ENCODE measurements at regions not wholly inside any gene's neighbourhood (a gene's known extent, or its start where the extent isn't known, plus 50 kb on each side); places are given as distances from the start of the nearest gene placed in this dataset.

GRCh38 chr3:31219131-31219843 is 313.4 kb upstream of the STT3B start:
- H3K4me3 Mint-ChIP-seq (ENCODE audit: low read depth) = no peak overlapping the region
- peaks cover 78% of the 10 kb centered on the region for H3K4me1 Mint-ChIP-seq (ENCODE audit: low read depth)
- H3K9me3 Mint-ChIP-seq = peaks cover 9% of the 10 kb centered on the region
- intact Hi-C loops (cut with micrococcal nuclease) = loop anchor here (2.0 to 5.0 kb wide), 3 partner anchors 112 to 314 kb away; partner anchors contain the start of gene STT3B
- DNase-seq (ENCODE audit: low spot score) = no peak
- H3K27ac Mint-ChIP-seq = peak overlapping the region; percentile 19
- no peaks in the 10 kb centered on the region for H3K27me3 Mint-ChIP-seq (ENCODE audit: low read depth)
- peaks cover 6% of the 10 kb centered on the region for H3K36me3 Mint-ChIP-seq (ENCODE audit: low read depth)

GRCh38 chr3:31220431-31220830 is 312.3 kb upstream of the STT3B start:
- DNase-seq (ENCODE audit: low spot score) = no peak
- H3K4me1 Mint-ChIP-seq (ENCODE audit: low read depth) = peaks cover 72% of the 10 kb centered on the region
- H3K27ac Mint-ChIP-seq = no peak overlapping the region
- H3K4me3 Mint-ChIP-seq (ENCODE audit: low read depth) = no peak overlapping the region
- no peaks in the 10 kb centered on the region for H3K27me3 Mint-ChIP-seq (ENCODE audit: low read depth)
- peaks cover 9% of the 10 kb centered on the region for H3K9me3 Mint-ChIP-seq
- intact Hi-C loops (cut with micrococcal nuclease) = no loop called here
- peaks cover 6% of the 10 kb centered on the region for H3K36me3 Mint-ChIP-seq (ENCODE audit: low read depth)

GRCh38 chr3:31223278-31223677 is 309.4 kb upstream of the STT3B start:
- Mint-ChIP-seq H3K4me3 (ENCODE audit: low read depth) (no peak overlapping the region), H3K27ac (no peak overlapping the region), H3K9me3 (peaks cover 9% of the 10 kb centered on the region), H3K4me1 (ENCODE audit: low read depth) (peaks cover 75% of the 10 kb centered on the region), H3K36me3 (ENCODE audit: low read depth) (peaks cover 9% of the 10 kb centered on the region), H3K27me3 (ENCODE audit: low read depth) (no peaks in the 10 kb centered on the region)
- DNase-seq (ENCODE audit: low spot score) = no peak
- intact Hi-C loops (cut with micrococcal nuclease) = no loop called here

GRCh38 chr3:31224936-31225335 is 307.8 kb upstream of the STT3B start:
- peaks cover 9% of the 10 kb centered on the region for H3K36me3 Mint-ChIP-seq (ENCODE audit: low read depth)
- no peaks in the 10 kb centered on the region for H3K27me3 Mint-ChIP-seq (ENCODE audit: low read depth)
- DNase-seq (ENCODE audit: low spot score) = no peak
- H3K4me3 Mint-ChIP-seq (ENCODE audit: low read depth) = no peak overlapping the region
- H3K4me1 Mint-ChIP-seq (ENCODE audit: low read depth) = peaks cover 71% of the 10 kb centered on the region
- peaks cover 9% of the 10 kb centered on the region for H3K9me3 Mint-ChIP-seq
- intact Hi-C loops (cut with micrococcal nuclease) = loop anchor here (5.0 kb wide), 1 partner anchor 532 kb away; no protein-coding TSS in a partner anchor
- H3K27ac Mint-ChIP-seq = no peak overlapping the region

- no peak for DNase-seq (ENCODE audit: low spot score)
- Mint-ChIP-seq H3K36me3 (ENCODE audit: low read depth) (peaks cover 3% of the 10 kb centered on the region), H3K4me1 (ENCODE audit: low read depth) (peaks cover 69% of the 10 kb centered on the region), H3K4me3 (ENCODE audit: low read depth) (peak overlapping the region; percentile 24), H3K9me3 (peaks cover under 1% of the 10 kb centered on the region), H3K27me3 (ENCODE audit: low read depth) (no peaks in the 10 kb centered on the region), H3K27ac (peak overlapping the region; percentile 64)
- intact Hi-C loops (cut with micrococcal nuclease) = loop anchor here (5.0 kb wide), 1 partner anchor 531 kb away; no protein-coding TSS in a partner anchor
Measured at GRCh38 chr3:31225923-31226322, 306.8 kb upstream of the STT3B start.

GRCh38 chr3:31226346-31226745 is 306.4 kb upstream of the STT3B start:
- intact Hi-C loops (cut with micrococcal nuclease) = loop anchor here (5.0 kb wide), 1 partner anchor 531 kb away; no protein-coding TSS in a partner anchor
- DNase-seq (ENCODE audit: low spot score) = no peak
- Mint-ChIP-seq H3K27ac (peak overlapping the region; percentile 64), H3K36me3 (ENCODE audit: low read depth) (peaks cover 3% of the 10 kb centered on the region), H3K27me3 (ENCODE audit: low read depth) (no peaks in the 10 kb centered on the region), H3K9me3 (no peaks in the 10 kb centered on the region), H3K4me1 (ENCODE audit: low read depth) (peaks cover 72% of the 10 kb centered on the region), H3K4me3 (ENCODE audit: low read depth) (peak overlapping the region; percentile 24)

- peaks cover 3% of the 10 kb centered on the region for H3K36me3 Mint-ChIP-seq (ENCODE audit: low read depth)
- H3K9me3 Mint-ChIP-seq = no peaks in the 10 kb centered on the region
- no peak overlapping the region for H3K4me3 Mint-ChIP-seq (ENCODE audit: low read depth)
- H3K27me3 Mint-ChIP-seq (ENCODE audit: low read depth) = no peaks in the 10 kb centered on the region
- H3K4me1 Mint-ChIP-seq (ENCODE audit: low read depth) = peaks cover 74% of the 10 kb centered on the region
- intact Hi-C loops (cut with micrococcal nuclease) = loop anchor here (5.0 kb wide), 1 partner anchor 530 kb away; no protein-coding TSS in a partner anchor
- DNase-seq (ENCODE audit: low spot score) = no peak
- H3K27ac Mint-ChIP-seq = no peak overlapping the region
Measured at GRCh38 chr3:31227131-31227562, 305.6 kb upstream of the STT3B start.

GRCh38 chr3:31230425-31231223 is 302.1 kb upstream of the STT3B start:
- Mint-ChIP-seq H3K4me3 (ENCODE audit: low read depth) (no peak overlapping the region), H3K4me1 (ENCODE audit: low read depth) (peaks cover 70% of the 10 kb centered on the region), H3K36me3 (ENCODE audit: low read depth) (peaks cover 3% of the 10 kb centered on the region), H3K27me3 (ENCODE audit: low read depth) (peaks cover 3% of the 10 kb centered on the region), H3K27ac (peak overlapping the region; percentile 76), H3K9me3 (no peaks in the 10 kb centered on the region)
- intact Hi-C loops (cut with micrococcal nuclease) = loop anchor here (1.0 to 5.0 kb wide), 3 partner anchors 16 to 302 kb away; partner anchors contain the start of gene STT3B
- DNase-seq (ENCODE audit: low spot score) = no peak

- intact Hi-C loops (cut with micrococcal nuclease) = loop anchor here (5.0 kb wide), 1 partner anchor 300 kb away; the partner anchor contains the start of gene STT3B
- Mint-ChIP-seq H3K27ac (no peak overlapping the region), H3K9me3 (no peaks in the 10 kb centered on the region), H3K36me3 (ENCODE audit: low read depth) (peaks cover 3% of the 10 kb centered on the region), H3K4me3 (ENCODE audit: low read depth) (no peak overlapping the region), H3K4me1 (ENCODE audit: low read depth) (peaks cover 53% of the 10 kb centered on the region), H3K27me3 (ENCODE audit: low read depth) (peaks cover 8% of the 10 kb centered on the region)
- DNase-seq (ENCODE audit: low spot score) = no peak
Measured at GRCh38 chr3:31232055-31233025, 300.4 kb upstream of the STT3B start.

- H3K4me1 Mint-ChIP-seq (ENCODE audit: low read depth) = peaks cover 43% of the 10 kb centered on the region
- no peak overlapping the region for H3K4me3 Mint-ChIP-seq (ENCODE audit: low read depth)
Measured at GRCh38 chr3:31234145-31234544, 298.6 kb upstream of the STT3B start.

GRCh38 chr3:31235062-31235700 is 297.5 kb upstream of the STT3B start:
- Mint-ChIP-seq H3K4me1 (ENCODE audit: low read depth) (peaks cover 35% of the 10 kb centered on the region), H3K4me3 (ENCODE audit: low read depth) (no peak overlapping the region)
- intact Hi-C loops (cut with micrococcal nuclease) = no loop called here

More at GRCh38 chr3:31234145-31234544, 298.6 kb upstream of the STT3B start:
- H3K27me3 Mint-ChIP-seq (ENCODE audit: low read depth) = peaks cover 18% of the 10 kb centered on the region
- no peak for DNase-seq (ENCODE audit: low spot score)
- no peak overlapping the region for H3K27ac Mint-ChIP-seq
- no peaks in the 10 kb centered on the region for H3K9me3 Mint-ChIP-seq
- intact Hi-C loops (cut with micrococcal nuclease) = loop anchor here (5.0 kb wide), 1 partner anchor 298 kb away; the partner anchor contains the start of gene STT3B
- no peaks in the 10 kb centered on the region for H3K36me3 Mint-ChIP-seq (ENCODE audit: low read depth)

More at GRCh38 chr3:31235062-31235700, 297.5 kb upstream of the STT3B start:
- Mint-ChIP-seq H3K27me3 (ENCODE audit: low read depth) (peaks cover 23% of the 10 kb centered on the region), H3K36me3 (ENCODE audit: low read depth) (no peaks in the 10 kb centered on the region), H3K9me3 (no peaks in the 10 kb centered on the region), H3K27ac (no peak overlapping the region)
- DNase-seq (ENCODE audit: low spot score) = no peak

All from activated T-helper 2 cell treated with anti-CD3 and anti-CD28 coated beads, Interferon-gamma antibody, Interleukin-2, Interleukin-4, amounts not matched to agents 10 μg/mL and 5 μg/mL and 100 μg/mL, durations not matched to agents 14 hours and 24 hours and 36 hours (primary cell).